IgD-negative memory B cell (primary cell): ENCODE measurements at regions not wholly inside any gene's neighbourhood (a gene's known extent, or its start where the extent isn't known, plus 50 kb on each side); places are given as distances from the start of the nearest gene placed in this dataset.
"Not testable (repeated sequence)": the region's sequence is repeated elsewhere in the genome, so short reads cannot be mapped to it uniquely, and the experiment has no call there.

Experiments used
- H3K27ac Mint-ChIP-seq, 3 donors: one replicate each; pipeline ENCODE4 v1.8.0; 2020 to 2022; ENCODE audit warnings: mild to moderate bottlenecking in 3 of 3, mixed read lengths in 3 of 3, moderate library complexity in 1 of 3
- H3K27me3 Mint-ChIP-seq: one replicate; pipeline ENCODE4 v1.8.0; 2021; ENCODE audit warnings: mixed read lengths
- H3K36me3 Mint-ChIP-seq: one replicate; pipeline ENCODE4 v1.8.0; 2020; ENCODE audit warnings: mild to moderate bottlenecking, mixed read lengths
- H3K4me1 Mint-ChIP-seq, 3 donors: one replicate each; pipeline ENCODE4 v1.8.0; 2020 to 2022; ENCODE audit warnings: mixed read lengths in 3 of 3, mild to moderate bottlenecking in 1 of 3
- H3K4me3 Mint-ChIP-seq, 4 donors: one replicate each; pipeline ENCODE4 v1.8.0; 2020 to 2022; ENCODE audit warnings: mild to moderate bottlenecking in 4 of 4, mixed read lengths in 4 of 4, moderate library complexity in 3 of 4
- H3K9me3 Mint-ChIP-seq, 3 donors: one replicate each; pipeline ENCODE4 v1.8.0; 2020 to 2021; ENCODE audit warnings: mixed read lengths in 3 of 3, mild to moderate bottlenecking in 1 of 3

GRCh38 chr4:77525538-77525937 lies 80.1 kb upstream of the CXCL13 start:
- no peaks in the 10 kb centered on the region for H3K4me1 Mint-ChIP-seq
- H3K27ac Mint-ChIP-seq, result no peak overlapping the region
- peaks cover 7% of the 10 kb centered on the region for H3K36me3 Mint-ChIP-seq
- H3K4me3 Mint-ChIP-seq, result no peak overlapping the region
- H3K27me3 Mint-ChIP-seq, result peaks cover 3% of the 10 kb centered on the region
- peaks cover 1 to 5% (median 4%) of the 10 kb centered on the region in 3 donors for H3K9me3 Mint-ChIP-seq

DNA sequence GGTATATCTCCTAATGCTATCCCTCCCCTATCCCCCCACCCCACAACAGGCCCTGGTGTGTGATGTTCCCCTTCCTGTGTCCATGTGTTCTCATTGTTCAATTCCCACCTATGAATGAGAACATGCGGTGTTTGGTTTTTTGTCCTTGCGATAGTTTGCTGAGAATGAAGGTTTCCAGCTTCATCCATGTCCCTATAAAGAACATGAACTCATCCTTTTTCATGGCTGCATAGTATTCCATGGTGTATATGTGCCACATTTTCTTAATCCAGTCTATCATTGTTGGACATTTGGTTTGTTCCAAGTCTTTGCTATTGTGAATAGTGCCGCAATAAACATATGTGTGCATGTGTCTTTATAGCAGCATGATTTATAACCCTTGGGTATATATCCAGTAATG lies 77.7 kb upstream of the CXCL13 start:
- H3K4me3 Mint-ChIP-seq, H3K27me3 Mint-ChIP-seq, H3K36me3 Mint-ChIP-seq, H3K4me1 Mint-ChIP-seq, H3K9me3 Mint-ChIP-seq, H3K27ac Mint-ChIP-seq: not testable (repeated sequence)

DNA sequence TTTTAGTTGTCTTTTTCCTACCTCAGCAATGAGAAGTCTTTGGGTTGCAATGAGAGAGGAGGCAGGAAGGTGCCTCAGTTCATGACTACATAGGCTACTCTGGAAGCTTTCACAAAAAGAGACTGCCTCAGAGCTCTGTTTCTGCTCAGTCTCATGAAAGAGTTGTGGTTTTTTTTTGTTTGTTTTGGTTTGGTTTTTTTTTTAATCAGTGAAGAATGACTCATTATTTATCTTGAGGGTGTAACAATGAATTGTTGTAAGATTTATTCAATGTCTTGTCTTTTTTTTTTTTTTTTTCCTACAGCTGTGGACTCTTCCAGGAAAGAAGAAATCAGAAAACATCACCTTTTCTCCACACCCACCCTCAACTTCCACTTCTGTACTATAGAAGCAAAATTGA lies 67.5 kb upstream of the CXCL13 start:
- Mint-ChIP-seq H3K27me3 (no peaks in the 10 kb centered on the region), H3K9me3 (peaks cover 3 to 10% (median 9%) of the 10 kb centered on the region in 3 donors), H3K4me3 (no peak overlapping the region), H3K4me1 (no peaks in the 10 kb centered on the region), H3K27ac (no peak overlapping the region), H3K36me3 (no peaks in the 10 kb centered on the region)

DNA sequence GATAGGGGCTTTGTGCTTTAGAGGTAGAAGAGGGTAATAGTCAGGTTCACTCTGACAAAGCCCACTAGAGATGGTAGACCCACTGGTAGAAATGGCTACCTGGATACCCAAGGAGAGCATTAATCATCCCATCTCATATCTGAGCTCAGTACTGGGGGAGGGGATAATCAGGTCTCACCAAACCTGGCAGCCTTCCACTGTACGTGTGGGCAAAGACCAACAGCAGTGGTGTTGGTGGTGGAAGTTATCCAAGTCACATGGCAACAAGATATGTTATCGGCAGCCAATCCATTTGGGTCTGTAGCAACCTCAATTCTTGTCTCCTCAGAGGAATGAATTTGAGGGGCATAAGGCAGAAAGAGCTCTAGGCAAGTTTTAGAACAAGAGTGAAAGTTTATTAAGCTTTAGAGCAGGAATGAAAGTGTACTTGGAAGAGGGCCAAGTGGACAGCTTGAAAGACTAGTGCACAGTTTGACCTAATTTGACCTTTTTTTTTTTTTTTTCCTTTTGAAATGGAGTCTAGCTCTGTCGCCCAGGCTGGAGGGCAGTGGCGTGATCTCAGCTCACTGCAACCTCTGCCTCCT lies 67.0 kb upstream of the CXCL13 start:
- H3K27me3 Mint-ChIP-seq, result no peaks in the 10 kb centered on the region
- no peaks in the 10 kb centered on the region for H3K4me1 Mint-ChIP-seq
- H3K9me3 Mint-ChIP-seq, result peaks cover 3 to 10% (median 9%) of the 10 kb centered on the region in 3 donors
- no peak overlapping the region for H3K4me3 Mint-ChIP-seq
- H3K36me3 Mint-ChIP-seq, result no peaks in the 10 kb centered on the region
- H3K27ac Mint-ChIP-seq, result no peak overlapping the region
